HCT116 (cell line): ENCODE measurements at regions not wholly inside any gene's neighbourhood (a gene's known extent, or its start where the extent isn't known, plus 50 kb on each side); places are given as distances from the start of the nearest gene placed in this dataset.

Source experiments
- ATAC-seq: fragments of 200-7000 bp; cut with Tn5 transposase; 2 replicates; pipeline ENCODE4 v1.9.1; 2020; ENCODE audit warnings: mild to moderate bottlenecking, moderate library complexity
- BruUV-seq: library from RNA; stranded (reverse); fragments of 400-500 nt; replicated peaks from 2 replicates; lab custom pipeline; 2021; lab: Mats Ljungman, UMichigan
- CTCF ChIA-PET: fragments of 300-600 bp; sonication (Branson Sonifier 250); formaldehyde crosslinking; loops from one replicate; lab custom pipeline; 2021; ENCODE audit warnings: antibody characterized with exemption; lab: Charles Lee
- POLR2A ChIA-PET: fragments of 300-600, 350-600 bp; sonication (Branson Sonifier 250); formaldehyde crosslinking; loops from one replicate; lab custom pipeline; 2021; ENCODE audit warnings: antibody characterized with exemption; lab: Charles Lee
- RAD21 ChIA-PET, 2 experiments: fragments of 300-600 bp; sonication (Branson Sonifier 250); formaldehyde crosslinking; loops; one replicate each; lab custom pipeline; 2023; ENCODE audit warnings: low total read pairs in 2 of 2; ENCODE audit not compliant: uncharacterized antibody in 2 of 2, unreplicated experiment in 2 of 2, low non-redundant PET in 1 of 2; lab: Charles Lee
- DNase-seq: peaks from one replicate; pipeline ENCODE4 v3.0.0-alpha.2; 2010; ENCODE audit warnings: low read depth, low spot score
- H2AFZ ChIP-seq: fragments of 200-600 bp; shearing (Covaris generic), sonication (generic); 2 replicates; pipeline ENCODE4 v1.6.1; 2017; ENCODE audit warnings: low read depth, mixed run types, mixed read lengths, antibody characterized with exemption, low read length; ENCODE audit not compliant: poor library complexity, severe bottlenecking
- H3K27ac ChIP-seq: 2 replicates; pipeline ENCODE4 v1.5.1; 2012; ENCODE audit warnings: low read depth, low read length
- H3K27me3 ChIP-seq: fragments of 200-600 bp; sonication (generic); 2 replicates; pipeline ENCODE4 v1.6.1; 2016; ENCODE audit warnings: mixed run types, low read length, mixed read lengths; ENCODE audit not compliant: insufficient read depth
- H3K36me3 ChIP-seq, 2 experiments: fragments of 200-500 bp in 1 of 2; fragments of 200-600 bp in 1 of 2; sonication (Bioruptor generic) in 1 of 2; sonication (generic) in 1 of 2; 2 replicates each; pipeline versions ENCODE4 v1.5.1 to v1.6.1; 2014 to 2016; ENCODE audit warnings: low read length in 2 of 2, inconsistent platforms in 1 of 2, mixed read lengths in 1 of 2, mixed run types in 1 of 2; ENCODE audit not compliant: insufficient read depth in 2 of 2, control insufficient read depth in 1 of 2
- H3K4me1 ChIP-seq, 2 experiments: fragments of 200-600 bp in 1 of 2; sonication (generic) in 1 of 2; 2 replicates each; pipeline versions ENCODE4 v1.5.1 to v1.6.1; 2012 to 2017; ENCODE audit warnings: low read length in 2 of 2, inconsistent platforms in 1 of 2, mild to moderate bottlenecking in 1 of 2, mixed read lengths in 1 of 2, mixed run types in 1 of 2, moderate library complexity in 1 of 2; ENCODE audit not compliant: insufficient read depth in 2 of 2, control insufficient read depth in 1 of 2
- H3K4me2 ChIP-seq: fragments of 200-600 bp; sonication (generic); 2 replicates; pipeline ENCODE4 v1.6.1; 2017; ENCODE audit warnings: mixed run types, low read length, mixed read lengths
- H3K4me3 ChIP-seq, 2 experiments: fragments of 200-600 bp in 1 of 2; sonication (generic) in 1 of 2; replicated peaks in 1 of 2; 2 replicates each; pipeline ENCODE4 v1.5.1; 2011 to 2016; ENCODE audit warnings: low read length in 2 of 2, control low read depth in 1 of 2, low read depth in 1 of 2, mild to moderate bottlenecking in 1 of 2, mixed read lengths in 1 of 2, mixed run types in 1 of 2
- H3K79me2 ChIP-seq: fragments of 200-600 bp; sonication (generic); 2 replicates; pipeline ENCODE4 v1.6.1; 2017; ENCODE audit warnings: mild to moderate bottlenecking, mixed run types, low read length, moderate library complexity, mixed read lengths; ENCODE audit not compliant: insufficient read depth
- H3K9ac ChIP-seq: fragments of 200-600 bp; sonication (generic); 2 replicates; pipeline ENCODE4 v1.6.1; 2016; ENCODE audit warnings: low read length, mixed read lengths
- H3K9me2 ChIP-seq: fragments of 200-600 bp; sonication (generic), shearing (Covaris generic); 2 replicates; pipeline ENCODE4 v1.6.1; 2017; ENCODE audit warnings: mixed run types, mild to moderate bottlenecking, moderate library complexity; ENCODE audit not compliant: insufficient read depth
- H3K9me3 ChIP-seq, 2 experiments: fragments of 200-500 bp in 1 of 2; fragments of 200-600 bp in 1 of 2; sonication (Bioruptor generic) in 1 of 2; sonication (generic) in 1 of 2; 2 replicates each; pipeline ENCODE4 v1.6.1; 2014 to 2017; ENCODE audit warnings: low read length in 2 of 2, mixed read lengths in 2 of 2, inconsistent platforms in 1 of 2, low read depth in 1 of 2, mild to moderate bottlenecking in 1 of 2, mixed run types in 1 of 2, moderate library complexity in 1 of 2; ENCODE audit not compliant: control insufficient read depth in 1 of 2, insufficient read depth in 1 of 2
- H4K20me1 ChIP-seq: fragments of 200-600 bp; sonication (generic), shearing (Covaris generic); 2 replicates; pipeline ENCODE4 v1.6.1; 2017; ENCODE audit warnings: mixed run types, mild to moderate bottlenecking, moderate library complexity; ENCODE audit not compliant: insufficient read depth
- CBX3 ChIP-seq: IDR thresholded peaks from 2 replicates; pipeline ENCODE4 v1.6.1; 2012; ENCODE audit warnings: low read depth
- EGR1 ChIP-seq: IDR thresholded peaks from 2 replicates; pipeline ENCODE4 v1.6.1; 2012; ENCODE audit warnings: low read depth
- ELF1 ChIP-seq: IDR thresholded peaks from 2 replicates; pipeline ENCODE4 v1.6.1; 2012; ENCODE audit warnings: low read depth, borderline replicate concordance
- EZH2 ChIP-seq: fragments of 200-600 bp; sonication (generic); IDR thresholded peaks from 2 replicates; pipeline ENCODE4 v1.6.1; 2017; ENCODE audit warnings: antibody characterized with exemption, mixed run types
- EZH2phosphoT487 ChIP-seq: fragments of 200-600 bp; IDR thresholded peaks from 2 replicates; pipeline ENCODE4 v1.6.1; 2018; ENCODE audit warnings: antibody characterized with exemption, borderline replicate concordance
- FOSL1 ChIP-seq: IDR thresholded peaks from 2 replicates; pipeline ENCODE4 v1.6.1; 2012; ENCODE audit warnings: low read depth
- JUND ChIP-seq: IDR thresholded peaks from 2 replicates; pipeline ENCODE4 v1.6.1; 2012
- POLR2A ChIP-seq: IDR thresholded peaks from 2 replicates; pipeline ENCODE4 v1.7.0; 2011; ENCODE audit warnings: borderline replicate concordance; ENCODE audit not compliant: insufficient read depth, insufficient read length; ENCODE audit errors: extremely low read depth
- POLR2AphosphoS5 ChIP-seq: IDR thresholded peaks from 2 replicates; pipeline ENCODE4 v1.6.1; 2011; ENCODE audit warnings: mild to moderate bottlenecking, low read depth, low read length, moderate library complexity
- RAD21 ChIP-seq: IDR thresholded peaks from 2 replicates; pipeline ENCODE4 v1.6.1; 2012; ENCODE audit warnings: low read depth, mild to moderate bottlenecking
- SIN3A ChIP-seq: IDR thresholded peaks from 2 replicates; pipeline ENCODE4 v1.6.1; 2012; ENCODE audit warnings: low read depth
- SP1 ChIP-seq: IDR thresholded peaks from 2 replicates; pipeline ENCODE4 v1.6.1; 2012; ENCODE audit warnings: low read depth
- SRF ChIP-seq: IDR thresholded peaks from 2 replicates; pipeline ENCODE4 v1.6.1; 2012; ENCODE audit warnings: low read depth
- TCF7L2 ChIP-seq: IDR thresholded peaks from 2 replicates; pipeline ENCODE4 v1.7.0; 2011; ENCODE audit warnings: borderline replicate concordance, inconsistent platforms; ENCODE audit not compliant: insufficient read depth, insufficient read length; ENCODE audit errors: extremely low read depth
- YY1 ChIP-seq: IDR thresholded peaks from 2 replicates; pipeline ENCODE4 v1.6.1; 2011; ENCODE audit warnings: low read length, low read depth, moderate library complexity, mild to moderate bottlenecking; ENCODE audit not compliant: insufficient replicate concordance; ENCODE audit errors: extremely low read depth
- ZBTB33 ChIP-seq: IDR thresholded peaks from 2 replicates; pipeline ENCODE4 v1.6.1; 2011; ENCODE audit warnings: mild to moderate bottlenecking, low read length, moderate library complexity; ENCODE audit not compliant: insufficient replicate concordance; ENCODE audit errors: extremely low read depth
- ZFX ChIP-seq: fragments of 450-650 bp; IDR thresholded peaks from 2 replicates; pipeline ENCODE4 v1.6.1; 2017
- ZNF274 ChIP-seq: fragments of 200-500 bp; sonication (Bioruptor generic); IDR thresholded peaks from 2 replicates; pipeline ENCODE4 v1.6.1; 2014; ENCODE audit warnings: mild to moderate bottlenecking, low read depth, low read length, inconsistent platforms
- intact Hi-C: fragments of 100-400 bp; cut with micrococcal nuclease; formaldehyde crosslinking; loops from 2 replicates; pipeline ENCODE4 v1.10.0; 2022
- TF ChIP-seq, protein P1 (sequence below), 3 experiments: fragments of 200-600 bp in 1 of 3; sonication (generic) in 1 of 3; IDR thresholded peaks in 2 of 3; conservative IDR thresholded peaks in 1 of 3; 2 replicates each; pipeline ENCODE4 v1.5.1; 2012 to 2017; ENCODE audit warnings: low read depth in 2 of 3, low read length in 2 of 3, antibody characterized with exemption in 1 of 3, borderline replicate concordance in 1 of 3, control low read depth in 1 of 3, mild to moderate bottlenecking in 1 of 3, mixed read lengths in 1 of 3, mixed run types in 1 of 3, moderate library complexity in 1 of 3; ENCODE audit not compliant: insufficient read depth in 1 of 3

- DNase-seq (no peak), ATAC-seq (no peak)
- CTCF ChIA-PET = no interaction called here
- Histone ChIP-seq H3K79me2 (no peaks in the 10 kb centered on the region), H3K4me2 (no peak overlapping the region), H3K4me3 (no peak overlapping the region), H3K36me3 (no peaks in the 10 kb centered on the region), H2AFZ (no peak overlapping the region), H3K4me1 (no peaks in the 10 kb centered on the region), H3K9me2 (no peaks in the 10 kb centered on the region), H3K27ac (no peak overlapping the region), H3K9ac (no peak overlapping the region), H3K27me3 (peaks cover 26% of the 10 kb centered on the region), H3K9me3 (peaks cover 0 to 9% of the 10 kb centered on the region in 2 experiments; a peak in 1 of 4 replicates), H4K20me1 (no peaks in the 10 kb centered on the region)
- intact Hi-C loops = no loop called here
- TF ChIP-seq ZFX (no peak), SRF (no peak), RAD21 (no peak), TCF7L2 (no peak), POLR2AphosphoS5 (no peak), EGR1 (no peak), EZH2 (no peak), FOSL1 (no peak), ZNF274 (no peak), JUND (no peak), EZH2phosphoT487 (no peak), SP1 (no peak), ELF1 (no peak), CBX3 (no peak), POLR2A (no peak), SIN3A (no peak), YY1 (no peak), ZBTB33 (no peak)
- TF ChIP-seq, protein P1, sequence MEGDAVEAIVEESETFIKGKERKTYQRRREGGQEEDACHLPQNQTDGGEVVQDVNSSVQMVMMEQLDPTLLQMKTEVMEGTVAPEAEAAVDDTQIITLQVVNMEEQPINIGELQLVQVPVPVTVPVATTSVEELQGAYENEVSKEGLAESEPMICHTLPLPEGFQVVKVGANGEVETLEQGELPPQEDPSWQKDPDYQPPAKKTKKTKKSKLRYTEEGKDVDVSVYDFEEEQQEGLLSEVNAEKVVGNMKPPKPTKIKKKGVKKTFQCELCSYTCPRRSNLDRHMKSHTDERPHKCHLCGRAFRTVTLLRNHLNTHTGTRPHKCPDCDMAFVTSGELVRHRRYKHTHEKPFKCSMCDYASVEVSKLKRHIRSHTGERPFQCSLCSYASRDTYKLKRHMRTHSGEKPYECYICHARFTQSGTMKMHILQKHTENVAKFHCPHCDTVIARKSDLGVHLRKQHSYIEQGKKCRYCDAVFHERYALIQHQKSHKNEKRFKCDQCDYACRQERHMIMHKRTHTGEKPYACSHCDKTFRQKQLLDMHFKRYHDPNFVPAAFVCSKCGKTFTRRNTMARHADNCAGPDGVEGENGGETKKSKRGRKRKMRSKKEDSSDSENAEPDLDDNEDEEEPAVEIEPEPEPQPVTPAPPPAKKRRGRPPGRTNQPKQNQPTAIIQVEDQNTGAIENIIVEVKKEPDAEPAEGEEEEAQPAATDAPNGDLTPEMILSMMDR (IDR thresholded peaks at IDR 0.05 in 2 of 3, conservative IDR thresholded peaks at IDR 0.05 in 1 of 3; ENCODE audit: borderline replicate concordance in 1 of 3, insufficient read depth in 1 of 3, low read depth in 2 of 3, low read length in 2 of 3) = no peak
- POLR2A ChIA-PET = no interaction called here
- BruUV-seq = no TSS peak
- RAD21 ChIA-PET = no interaction called here
These were observed 98.7 kb downstream of the KCNJ12 start for GRCh38 chr17:21474815-21475214.
